ENCODE measurements at regions not wholly inside any gene's neighbourhood (a gene's known extent, or its start where the extent isn't known, plus 50 kb on each side); places are given as distances from the start of the nearest gene placed in this dataset.
"Not testable (repeated sequence)": the region's sequence is repeated elsewhere in the genome, so short reads cannot be mapped to it uniquely, and the experiment has no call there.

DNA sequence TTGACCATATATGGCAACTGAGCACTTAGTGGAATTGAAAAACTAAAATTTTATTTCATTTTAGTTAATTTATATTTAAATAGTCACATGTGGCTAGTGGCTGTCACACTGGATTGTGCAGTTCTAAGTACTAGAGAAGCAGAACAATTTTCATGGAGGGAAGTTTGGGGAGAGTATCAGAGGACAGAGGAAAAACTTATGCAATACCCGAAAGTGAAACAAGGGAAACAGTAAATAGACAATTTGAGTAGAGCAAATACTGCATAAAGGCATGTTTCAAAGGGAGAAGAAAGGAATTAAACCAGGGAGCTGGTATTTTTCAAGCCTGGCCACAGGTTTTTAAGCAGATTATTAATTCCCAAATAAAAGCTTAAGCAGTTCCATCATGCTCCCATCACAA lies 590.5 kb upstream of the RORB start:
- no peak for DNase-seq (ENCODE audit: low read depth, low spot score)
- no peak overlapping the region for H3K27ac ChIP-seq

DNA sequence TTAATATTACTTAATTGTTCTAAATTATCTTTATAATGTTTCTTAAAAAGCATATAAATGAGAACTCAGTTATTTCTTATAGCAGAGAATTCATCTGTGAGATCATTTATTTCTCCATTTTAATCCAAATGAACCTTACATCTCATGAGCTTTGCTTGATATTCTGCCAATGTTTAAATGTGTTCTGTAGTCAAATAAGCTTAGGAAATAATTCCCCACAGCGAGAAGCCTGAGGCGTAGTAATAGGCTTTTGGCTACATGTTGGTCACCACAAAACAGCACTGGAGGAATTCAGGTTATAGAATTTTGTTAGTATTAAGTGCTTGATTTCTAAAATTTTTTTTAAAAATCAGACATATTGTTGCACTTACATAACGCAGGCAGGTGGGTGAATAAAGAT lies 585.3 kb upstream of the RORB start:
- DNase-seq (ENCODE audit: low read depth, low spot score): no peak
- no peak overlapping the region for H3K27ac ChIP-seq

DNA sequence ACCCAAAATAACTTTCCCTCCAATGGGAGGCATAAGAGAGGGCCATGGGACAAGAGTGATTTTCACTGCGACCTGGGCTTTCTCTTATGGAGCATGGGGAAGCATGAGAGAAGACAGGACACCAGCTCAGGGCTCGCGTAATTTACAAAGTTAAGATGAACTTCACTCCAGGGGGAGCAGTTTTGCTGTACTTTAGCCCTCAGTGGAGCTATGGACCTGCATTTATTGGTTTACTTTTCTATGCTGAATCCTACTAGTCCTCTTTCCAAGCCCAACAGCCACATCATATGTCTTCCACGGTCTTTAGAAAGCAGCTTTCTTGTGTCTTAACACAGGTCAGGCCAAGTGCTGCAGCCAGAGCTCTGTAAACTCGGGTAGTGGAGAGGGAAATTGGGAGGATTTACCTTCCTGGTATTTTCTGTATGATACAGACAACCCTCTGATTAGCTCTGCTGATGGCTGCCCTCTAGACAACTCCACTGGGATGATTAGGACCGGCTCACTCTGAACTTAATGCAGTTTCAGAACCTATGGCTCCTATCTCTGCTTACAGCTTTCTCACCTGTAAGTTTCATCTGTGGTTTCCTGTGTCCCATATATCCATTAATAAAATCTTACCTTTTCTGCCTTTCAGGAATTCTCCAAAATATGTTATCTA lies 581.0 kb upstream of the RORB start:
- H3K27ac ChIP-seq: no peak overlapping the region
- DNase-seq (ENCODE audit: low read depth, low spot score): no peak

DNA sequence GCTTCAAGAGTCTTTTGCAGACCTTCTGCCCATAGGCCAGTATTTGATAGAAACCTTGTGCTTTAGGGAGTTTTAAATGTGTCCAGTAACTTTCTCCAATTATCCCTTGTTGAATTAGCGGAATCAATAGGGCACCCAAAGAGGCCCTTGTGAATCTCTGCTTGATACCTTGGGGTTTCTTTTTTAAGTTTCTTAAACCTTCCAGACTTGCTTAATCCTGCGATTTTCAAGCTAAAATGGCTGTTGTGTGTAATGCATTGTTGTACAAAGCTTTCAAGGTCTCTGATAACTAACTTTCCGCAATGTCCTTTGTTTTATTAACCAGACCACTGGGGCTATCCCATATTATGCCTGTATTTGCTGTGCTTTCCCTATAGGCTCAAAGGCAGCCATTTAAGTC lies 577.4 kb upstream of the RORB start:
- H3K27ac ChIP-seq: no peak overlapping the region

DNA sequence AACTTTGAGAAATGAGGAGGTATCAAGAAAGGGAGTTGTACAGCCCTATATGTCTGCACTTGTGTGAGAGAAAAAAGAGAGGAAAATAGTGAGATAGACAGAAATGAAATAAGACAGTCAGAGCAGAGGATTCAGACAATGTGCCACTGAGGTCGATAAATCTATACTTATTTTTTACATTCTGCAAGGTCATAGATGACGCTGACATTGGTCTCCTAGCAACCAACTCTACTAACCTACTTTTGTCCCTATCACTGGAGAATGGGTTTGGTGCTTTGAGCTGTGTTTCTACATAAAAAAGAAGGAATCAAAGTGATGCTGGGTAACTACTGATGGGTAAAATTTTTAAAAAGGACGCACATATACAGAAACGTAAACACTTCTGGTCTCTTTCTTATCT lies 573.3 kb upstream of the RORB start:
- DNase-seq (ENCODE audit: low read depth, low spot score): no peak
- no peak overlapping the region for H3K27ac ChIP-seq

More for the DNA sequence above, 577.4 kb upstream of the RORB start:
- DNase-seq (ENCODE audit: low read depth, low spot score): no peak

DNA sequence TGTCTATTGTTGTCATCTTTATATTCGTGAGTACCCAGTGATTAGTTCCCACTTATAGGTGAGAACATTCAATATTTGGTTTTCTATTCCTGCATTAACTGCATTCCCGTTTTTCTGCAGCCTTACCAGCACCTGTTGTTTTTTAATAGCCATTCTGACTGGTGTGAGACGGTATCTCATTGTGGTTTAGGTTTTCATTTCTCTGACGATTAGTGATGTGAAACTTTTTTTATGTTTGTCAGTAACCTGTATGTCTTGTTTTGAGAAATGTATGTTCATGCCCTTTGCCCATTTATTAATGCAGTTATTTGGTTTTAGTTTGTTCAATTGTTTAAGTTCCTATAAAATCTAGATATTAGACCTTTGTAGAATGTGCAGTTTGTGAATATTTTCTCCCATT lies 546.0 kb upstream of the RORB start:
- H3K27ac ChIP-seq: no peak overlapping the region
- no peak for DNase-seq (ENCODE audit: low read depth, low spot score)

DNA sequence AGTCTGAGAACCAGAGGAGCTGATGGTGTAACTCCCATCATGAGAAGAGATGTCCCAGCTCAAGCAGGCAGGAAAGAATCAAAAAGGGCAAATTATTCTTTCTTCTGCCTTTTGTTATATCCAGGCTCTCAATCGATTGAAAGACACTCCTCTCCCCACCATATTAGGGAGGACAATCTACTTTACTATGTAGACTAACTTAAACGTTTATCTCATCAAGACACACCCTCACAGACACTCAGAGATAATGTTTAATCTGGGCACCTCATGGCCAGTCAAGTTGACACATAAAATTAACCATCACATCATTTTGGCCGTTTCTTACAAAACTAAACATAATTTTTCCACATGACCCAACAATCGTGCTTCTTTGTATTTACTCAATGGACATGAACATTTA lies 534.3 kb upstream of the RORB start:
- no peak for DNase-seq (ENCODE audit: low read depth, low spot score)
- H3K27ac ChIP-seq: no peak overlapping the region

DNA sequence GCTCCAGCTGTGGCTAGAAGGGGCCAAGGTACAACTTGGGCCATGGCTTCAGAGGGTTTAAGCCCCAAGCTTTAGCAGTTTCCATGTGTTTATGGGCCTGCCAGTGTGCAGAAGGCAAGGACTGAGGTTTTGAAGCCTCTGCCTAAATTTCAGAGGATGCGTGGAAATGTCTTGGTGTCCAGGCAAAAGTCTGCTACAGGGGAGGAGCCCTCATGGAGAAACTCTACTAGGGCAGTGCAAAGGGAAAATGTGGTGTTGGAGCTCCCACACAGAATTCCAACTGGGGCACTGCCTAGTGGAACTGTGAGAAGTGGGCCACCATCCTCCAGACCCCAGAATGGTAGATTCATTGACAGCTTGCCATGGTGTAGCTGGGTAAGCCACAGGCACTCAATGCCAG lies 527.2 kb upstream of the RORB start:
- H3K27ac ChIP-seq: no peak overlapping the region

DNA sequence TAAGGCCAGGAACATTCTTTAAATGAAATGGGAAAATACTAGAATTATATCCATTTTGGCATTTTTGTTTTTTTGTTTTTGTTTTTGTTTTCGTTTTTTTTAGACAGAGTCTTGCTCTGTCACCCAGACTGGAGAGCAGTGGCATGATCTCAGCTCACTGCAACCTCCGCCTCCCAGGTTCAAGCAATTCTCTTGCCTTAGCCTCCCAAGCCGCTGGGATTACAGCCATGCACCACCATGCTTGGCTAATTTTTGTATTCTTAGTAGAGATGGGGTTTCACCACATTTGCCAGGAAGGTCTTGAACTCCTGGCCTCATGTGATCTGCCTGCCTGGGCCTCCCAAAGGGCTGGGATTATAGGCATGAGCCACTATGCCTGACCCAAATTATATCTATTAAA lies 520.7 kb upstream of the RORB start:
- not testable (repeated sequence) for H3K27ac ChIP-seq; DNase-seq (ENCODE audit: low read depth, low spot score)

More for the DNA sequence above, 527.2 kb upstream of the RORB start:
- no peak for DNase-seq (ENCODE audit: low read depth, low spot score)

DNA sequence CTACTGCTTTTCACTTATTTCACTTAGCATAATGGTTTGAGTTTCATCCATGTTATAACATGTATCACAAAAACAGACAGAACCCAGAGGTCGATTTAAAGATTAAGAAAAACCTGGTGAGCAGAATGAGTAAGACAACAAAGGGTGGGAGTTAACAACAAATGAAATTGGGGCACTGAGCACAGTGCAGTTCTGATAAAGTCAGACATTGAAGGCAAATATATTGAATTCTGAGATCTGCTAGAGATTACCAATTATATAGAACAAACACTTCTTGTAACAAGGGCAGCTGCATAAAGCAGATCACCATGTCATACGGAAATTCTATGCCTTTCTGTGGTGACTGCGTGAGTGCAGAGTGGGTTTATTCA lies 517.3 kb upstream of the RORB start:
- DNase-seq (ENCODE audit: low read depth, low spot score): no peak

DNA sequence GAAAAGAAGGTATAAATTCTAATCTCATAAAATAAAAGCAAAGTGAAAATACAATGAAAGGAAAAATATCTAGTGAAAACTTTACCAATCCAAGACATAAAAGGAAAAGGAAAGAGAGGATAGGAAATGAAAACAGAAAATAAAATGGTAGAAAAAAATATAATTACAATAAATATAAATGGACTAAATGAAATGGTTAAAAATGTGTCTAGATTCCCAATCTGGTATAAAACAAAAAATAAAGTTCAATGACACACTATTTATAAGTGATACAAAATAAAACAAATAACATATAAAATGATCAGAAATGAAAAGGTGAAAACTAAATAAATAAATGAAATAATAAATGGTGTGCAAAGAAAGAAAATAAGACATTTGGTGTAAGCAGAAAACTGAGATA lies 516.4 kb upstream of the RORB start:
- no peak overlapping the region for H3K27ac ChIP-seq
- no peak for DNase-seq (ENCODE audit: low read depth, low spot score)

More for the DNA sequence above, 517.3 kb upstream of the RORB start:
- no peak overlapping the region for H3K27ac ChIP-seq

DNA sequence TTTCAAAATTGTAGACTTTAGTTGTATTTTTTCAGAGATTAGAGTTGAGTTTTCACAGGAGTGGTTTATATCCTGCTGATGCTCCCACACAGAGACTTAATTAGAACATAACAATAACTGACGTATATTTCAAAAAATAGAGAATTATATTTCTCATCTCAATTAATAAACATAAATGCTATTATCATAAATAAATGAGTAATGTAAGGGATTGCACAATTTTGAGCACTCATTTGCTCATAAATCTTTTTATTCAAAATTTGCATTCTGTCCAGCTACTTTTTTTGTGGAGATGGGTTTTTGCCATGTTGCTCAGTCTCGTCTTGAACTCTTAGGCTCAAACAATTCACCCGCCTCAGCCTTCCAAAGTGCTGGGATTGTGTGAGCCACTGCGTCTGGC lies 515.7 kb upstream of the RORB start:
- no peak overlapping the region for H3K27ac ChIP-seq
- DNase-seq (ENCODE audit: low read depth, low spot score): no peak

DNA sequence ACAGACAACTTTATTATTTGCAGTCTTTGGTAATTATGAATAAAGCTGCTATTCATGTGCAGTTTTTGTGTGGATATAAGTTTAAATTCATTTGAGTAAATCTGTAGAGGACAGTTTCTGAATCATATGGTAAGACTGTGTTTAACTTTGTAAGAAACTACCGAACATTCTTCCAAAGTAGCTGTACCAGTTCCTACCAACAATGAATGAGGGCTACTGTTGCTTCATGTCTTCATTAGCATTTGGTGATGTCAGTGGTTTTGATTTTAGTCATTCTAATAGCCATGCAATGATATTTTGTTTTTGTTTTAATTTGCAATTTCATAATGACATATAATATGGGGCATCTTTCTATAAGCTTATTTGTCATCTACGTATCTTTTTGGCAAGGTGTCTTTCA lies 501.3 kb upstream of the RORB start:
- DNase-seq (ENCODE audit: low read depth, low spot score): peak; percentile 33
- no peak overlapping the region for H3K27ac ChIP-seq

DNA sequence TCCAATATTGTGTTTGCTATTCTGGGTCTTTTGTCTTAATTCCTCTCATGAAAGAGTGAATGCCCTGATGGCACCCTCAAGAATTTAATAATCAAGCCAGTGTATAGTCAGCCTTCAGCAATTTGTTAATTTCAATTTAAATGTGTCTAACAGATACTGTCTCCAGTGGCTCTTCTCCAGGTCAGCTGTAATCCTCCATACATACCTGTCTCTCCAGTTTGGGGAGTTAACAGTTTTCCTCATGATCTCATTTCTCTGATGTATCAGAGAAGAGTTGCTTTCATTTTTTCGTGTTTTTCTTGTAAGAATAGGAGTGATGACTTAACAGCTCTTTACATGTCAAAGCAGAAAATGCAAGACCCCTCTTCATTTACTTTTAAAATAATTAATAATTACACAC lies 500.3 kb upstream of the RORB start:
- no peak overlapping the region for H3K27ac ChIP-seq
- DNase-seq (ENCODE audit: low read depth, low spot score): no peak

DNA sequence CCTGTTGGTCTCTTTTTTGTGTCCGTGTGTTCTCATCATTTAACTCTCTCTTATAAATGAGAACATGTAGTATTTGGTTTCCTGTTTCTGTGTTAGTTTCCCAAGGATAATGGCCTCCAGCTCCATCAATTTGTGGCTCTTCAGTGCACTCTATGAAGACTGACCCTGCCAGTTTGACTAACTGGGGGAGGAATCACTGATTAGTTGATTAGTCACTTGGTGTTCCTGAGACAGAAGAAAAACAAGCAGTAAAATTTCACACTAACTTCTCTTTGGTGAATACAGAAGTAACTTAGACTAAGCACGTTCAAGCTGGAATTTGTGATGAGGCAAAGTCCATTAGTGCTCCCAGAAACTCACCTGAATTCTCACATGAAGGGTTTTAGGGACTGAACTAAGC lies 495.8 kb upstream of the RORB start:
- H3K27ac ChIP-seq: no peak overlapping the region
- no peak for DNase-seq (ENCODE audit: low read depth, low spot score)

DNA sequence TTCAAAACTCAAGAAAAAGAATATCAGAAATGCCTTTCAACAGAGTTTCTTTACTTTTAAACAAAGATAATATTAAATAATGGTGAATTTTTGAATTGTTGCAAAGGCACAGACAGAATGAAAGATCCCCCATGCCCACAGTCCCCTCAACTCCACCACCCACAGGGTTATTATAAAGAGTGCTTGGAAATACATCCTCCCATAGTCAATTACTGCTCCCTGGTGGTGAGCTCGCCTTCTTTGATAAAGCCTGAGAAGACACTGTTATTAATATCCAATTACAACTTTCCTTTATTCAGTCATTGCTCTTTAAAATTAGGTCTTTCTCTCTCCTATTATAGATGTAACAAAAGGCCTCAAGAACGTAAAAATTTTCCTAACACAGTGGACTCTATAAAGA lies 490.2 kb upstream of the RORB start:
- no peak overlapping the region for H3K27ac ChIP-seq
- no peak for DNase-seq (ENCODE audit: low read depth, low spot score)

DNA sequence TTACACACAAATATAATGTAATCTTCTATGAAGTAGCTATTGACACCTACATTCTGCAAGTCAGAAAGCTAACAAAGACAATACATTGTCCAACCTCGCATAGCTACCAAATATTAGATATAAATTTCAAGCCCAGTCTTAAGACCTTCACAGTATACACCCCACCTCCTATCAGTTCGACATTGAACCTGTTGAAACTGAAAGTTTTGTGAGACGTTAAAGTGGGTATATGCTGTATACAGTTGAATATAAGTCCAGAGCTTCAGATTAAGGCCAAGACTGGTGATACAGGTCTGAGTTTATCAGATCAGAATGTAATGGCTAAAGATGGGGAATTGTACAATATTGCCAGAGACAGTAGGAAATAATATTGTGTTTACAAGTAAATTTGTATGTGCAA lies 489.3 kb upstream of the RORB start:
- DNase-seq (ENCODE audit: low read depth, low spot score): no peak
- no peak overlapping the region for H3K27ac ChIP-seq

DNA sequence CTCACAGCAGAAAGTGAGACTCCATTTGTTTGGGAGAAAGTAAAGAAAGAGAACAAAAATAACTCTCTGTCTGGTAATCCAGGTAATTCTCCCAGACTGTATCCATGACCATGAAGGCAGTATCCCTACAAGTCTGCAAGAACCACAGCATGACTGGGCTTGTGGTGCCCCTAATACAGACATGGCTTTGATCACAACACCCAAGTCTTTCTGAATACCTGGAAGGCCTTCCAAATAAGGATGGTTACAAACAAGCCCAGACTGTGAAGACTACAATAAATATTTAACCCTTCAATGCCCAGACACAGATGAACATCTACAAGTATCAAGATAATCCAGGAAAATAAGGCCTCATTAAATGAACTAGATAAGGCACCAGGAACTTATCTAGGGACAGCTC lies 481.1 kb upstream of the RORB start:
- DNase-seq (ENCODE audit: low read depth, low spot score): no peak
- no peak overlapping the region for H3K27ac ChIP-seq

DNA sequence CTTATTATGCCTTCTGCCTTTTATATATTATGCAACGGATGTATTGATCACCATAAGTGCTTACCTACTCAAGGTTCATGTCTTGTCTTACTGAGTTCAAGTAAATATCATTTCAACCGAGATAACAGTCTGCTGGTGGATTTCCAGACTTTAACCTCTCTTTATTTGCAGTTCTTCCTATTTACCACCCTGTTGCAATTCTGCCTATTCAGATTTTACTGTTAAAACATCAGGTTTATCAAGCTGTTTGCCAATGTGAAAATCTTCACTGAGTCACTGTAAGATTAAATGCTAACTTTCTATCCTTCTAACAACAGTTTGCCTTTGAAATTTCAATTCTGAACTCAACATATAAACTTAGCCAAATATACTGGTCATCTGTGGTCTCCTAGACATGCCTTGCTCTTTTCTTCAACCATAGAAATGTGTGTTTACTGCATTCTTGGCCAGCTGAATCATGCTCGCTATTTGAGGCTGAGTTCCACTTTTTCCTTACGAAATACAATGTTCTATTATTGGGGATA lies 471.7 kb upstream of the RORB start:
- DNase-seq (ENCODE audit: low read depth, low spot score): no peak
- H3K27ac ChIP-seq: no peak overlapping the region

DNA sequence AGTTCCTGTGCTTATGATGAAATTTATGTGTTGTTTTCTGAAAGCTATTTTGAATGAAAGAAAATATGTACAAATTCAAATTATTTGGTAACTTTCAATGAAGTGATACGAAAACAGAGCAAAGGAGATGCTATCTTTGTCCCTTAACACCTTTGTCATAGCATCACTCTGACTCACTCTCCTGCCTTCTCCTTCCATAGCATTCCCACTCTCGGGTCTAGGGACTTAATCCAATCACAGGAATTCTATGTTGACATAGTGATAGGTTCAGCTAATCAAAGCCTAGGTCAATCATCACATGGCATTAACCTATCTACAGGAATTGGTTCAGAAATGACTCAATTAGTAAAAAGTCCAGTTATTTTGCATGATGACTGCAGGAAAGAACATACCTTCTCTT lies 464.7 kb upstream of the RORB start:
- no peak overlapping the region for H3K27ac ChIP-seq
- no peak for DNase-seq (ENCODE audit: low read depth, low spot score)

DNA sequence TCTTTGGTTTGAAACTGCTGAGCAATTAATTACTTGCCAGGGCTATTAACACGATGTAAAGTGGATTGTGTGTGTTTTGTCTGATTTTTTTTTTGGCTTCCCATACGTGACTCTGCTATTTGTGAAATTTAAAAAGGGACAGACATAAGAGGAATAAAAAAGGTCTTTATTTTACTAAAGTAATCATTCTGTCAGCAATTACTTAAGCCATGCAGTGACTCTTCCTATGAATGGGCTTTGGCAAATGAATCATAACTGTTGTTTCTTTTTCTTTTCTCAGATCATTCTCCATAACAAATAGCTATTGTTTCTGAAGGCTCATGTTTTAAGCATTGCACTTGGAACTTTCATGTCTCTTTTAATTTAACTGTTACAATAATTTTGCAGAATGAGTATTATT lies 461.3 kb upstream of the RORB start:
- no peak overlapping the region for H3K27ac ChIP-seq
- DNase-seq (ENCODE audit: low read depth, low spot score): no peak

DNA sequence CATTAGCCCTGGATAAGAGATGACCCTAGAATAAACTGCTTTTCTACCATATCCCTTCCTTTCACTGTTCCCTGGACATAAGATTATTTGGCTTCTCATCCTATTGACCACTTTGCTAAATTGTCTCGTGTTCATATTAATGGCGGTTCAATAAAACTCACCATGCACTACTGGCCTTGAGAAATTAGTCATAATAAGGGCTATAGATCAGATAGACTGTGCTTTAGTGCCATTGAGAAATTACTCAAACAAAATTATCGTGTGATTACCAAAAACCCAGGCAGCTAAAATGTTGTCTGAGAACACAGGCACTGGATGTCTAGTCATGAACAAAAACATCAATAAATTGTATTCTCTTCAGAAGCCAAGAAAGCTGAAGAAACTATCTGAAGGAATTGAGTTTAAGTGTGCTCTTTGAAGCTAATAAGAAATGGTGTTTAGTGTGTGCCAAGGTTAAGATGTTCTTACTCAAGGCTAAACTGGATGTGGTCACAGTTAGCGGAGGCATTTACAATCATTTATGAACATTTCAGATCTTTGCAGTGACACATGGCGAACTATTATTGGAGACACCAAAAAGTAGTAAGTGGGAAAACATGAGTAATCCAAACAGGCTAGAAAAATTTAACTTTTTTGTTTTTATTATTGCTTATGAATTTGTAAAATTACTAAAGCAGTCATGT lies 460.4 kb upstream of the RORB start:
- no peak overlapping the region for H3K27ac ChIP-seq
- DNase-seq (ENCODE audit: low read depth, low spot score): no peak
